GM19240 (cell line): ENCODE measurements at regions not wholly inside any gene's neighbourhood (a gene's known extent, or its start where the extent isn't known, plus 50 kb on each side); places are given as distances from the start of the nearest gene placed in this dataset.

Experiments
- DNase-seq: peaks from one replicate; pipeline ENCODE4 v3.0.0; 2011; ENCODE audit warnings: low spot score; ENCODE audit not compliant: insufficient read length

DNA sequence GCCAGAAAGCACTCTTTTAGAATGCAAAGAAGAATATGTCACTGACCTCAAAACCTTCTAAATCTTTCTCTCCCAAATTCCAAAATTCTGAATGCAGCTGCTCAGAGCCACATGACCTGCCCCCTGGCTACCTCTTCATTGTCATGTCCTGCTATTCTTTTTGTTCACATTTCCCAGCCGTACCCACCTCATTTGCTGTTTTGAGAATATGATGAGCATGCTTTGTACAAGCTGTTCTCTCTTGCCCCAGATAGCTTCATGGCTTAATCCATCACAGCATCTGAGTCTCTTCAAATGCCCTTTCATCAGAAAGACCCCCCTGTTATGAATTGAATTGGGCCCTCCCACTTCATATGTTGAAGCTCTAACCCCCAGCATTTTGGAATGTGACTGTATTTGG is 214.3 kb downstream of the KCNS3 start:
- no peak for DNase-seq

- DNase-seq, result no peak
These were observed 207.1 kb downstream of the KCNS3 start for GRCh38 chr2:18085593-18085992.

DNA sequence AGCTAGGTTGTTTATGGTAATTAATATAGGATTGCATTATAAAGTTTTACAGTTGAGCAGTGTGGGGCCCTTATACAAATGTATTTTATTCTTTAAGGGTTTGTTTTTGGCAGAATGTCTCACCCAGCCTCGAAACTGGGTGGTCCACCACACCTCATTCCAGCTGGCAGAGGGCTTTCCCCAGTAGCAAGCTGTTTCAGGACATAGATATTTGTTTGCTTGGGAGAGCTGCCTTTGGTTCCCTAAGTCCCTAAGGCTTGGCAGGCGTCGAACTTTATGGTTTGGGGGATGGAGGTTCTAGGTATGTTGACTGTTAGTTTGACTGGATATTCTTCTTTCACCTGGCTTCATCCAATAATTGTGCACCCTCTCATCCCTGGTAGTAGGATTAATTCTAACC is 205.9 kb downstream of the KCNS3 start:
- no peak for DNase-seq

- no peak for DNase-seq
These were observed 205.3 kb downstream of the KCNS3 start for GRCh38 chr2:18083806-18084205.

DNA sequence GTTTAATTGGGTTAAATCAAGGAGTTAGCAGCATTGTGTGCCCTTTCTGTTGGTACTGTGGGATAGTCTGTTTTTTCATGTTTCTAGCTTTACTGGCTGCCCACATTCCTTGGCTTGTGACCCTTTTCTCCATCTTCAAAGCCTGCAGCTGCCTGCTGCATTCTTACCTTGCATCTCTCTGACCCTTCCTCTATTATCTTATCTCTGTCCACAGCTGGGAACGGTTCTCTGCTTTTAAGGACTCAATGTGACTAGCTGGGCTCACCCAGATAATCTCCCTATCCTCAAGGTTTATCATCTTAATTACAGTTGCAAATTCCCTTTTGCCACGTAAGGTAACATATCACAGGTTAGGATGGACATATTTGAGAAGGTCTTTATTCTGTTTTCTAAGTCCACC is 199.7 kb downstream of the KCNS3 start:
- DNase-seq, result no peak

DNA sequence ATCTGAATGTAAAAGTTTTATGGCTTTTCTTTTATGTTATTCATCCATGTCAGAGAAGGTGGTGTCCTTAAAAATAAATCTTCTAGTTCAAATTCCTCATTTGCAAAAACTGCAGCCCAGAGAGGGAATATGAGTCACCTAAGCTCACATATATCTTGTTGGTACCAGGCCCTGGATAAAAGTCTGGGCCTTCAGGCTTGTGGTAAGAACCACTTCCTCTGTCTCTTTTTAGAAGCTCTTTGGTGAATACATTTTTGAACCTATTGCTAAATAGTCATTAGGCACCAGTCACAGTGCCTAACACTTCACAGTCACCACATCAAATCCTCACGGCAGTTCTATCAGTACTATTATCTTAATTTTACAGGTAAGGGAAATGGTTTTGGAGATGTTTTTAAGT is 199.2 kb downstream of the KCNS3 start:
- no peak for DNase-seq

- DNase-seq, result no peak
These were observed 198.8 kb downstream of the KCNS3 start for GRCh38 chr2:18077231-18077630.

GRCh38 chr2:18074476-18074875 is 196.0 kb downstream of the KCNS3 start:
- DNase-seq, result no peak

- DNase-seq, result no peak
These were observed 195.1 kb downstream of the KCNS3 start for GRCh38 chr2:18073601-18074000.

- DNase-seq, result no peak
These were observed 189.3 kb downstream of the KCNS3 start for GRCh38 chr2:18067588-18068384.

DNA sequence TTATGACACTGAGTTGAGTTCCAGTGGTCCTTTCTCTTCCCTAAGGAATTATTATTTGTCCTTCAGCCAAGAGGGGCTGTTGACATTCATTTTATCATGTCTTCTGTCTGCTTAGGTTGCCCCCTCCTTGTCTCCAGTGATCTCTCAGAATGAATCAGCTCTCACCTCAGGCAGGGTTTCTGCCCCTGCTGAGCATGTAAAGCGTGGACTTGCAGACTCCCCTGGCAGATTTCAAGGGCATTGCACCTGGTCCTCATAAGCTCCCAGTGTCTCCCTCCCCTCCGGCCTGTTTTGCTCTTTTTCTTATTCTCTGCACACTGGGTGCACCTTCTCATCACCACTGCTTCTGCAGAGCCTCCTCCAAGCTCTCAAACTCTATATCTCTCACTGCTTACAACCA is 188.4 kb downstream of the KCNS3 start:
- DNase-seq, result no peak

GRCh38 chr2:18066066-18066465 is 187.6 kb downstream of the KCNS3 start:
- DNase-seq, result no peak

GRCh38 chr2:18065249-18065648 is 186.8 kb downstream of the KCNS3 start:
- DNase-seq, result no peak

GRCh38 chr2:18063826-18064470 is 185.5 kb downstream of the KCNS3 start:
- no peak for DNase-seq

DNA sequence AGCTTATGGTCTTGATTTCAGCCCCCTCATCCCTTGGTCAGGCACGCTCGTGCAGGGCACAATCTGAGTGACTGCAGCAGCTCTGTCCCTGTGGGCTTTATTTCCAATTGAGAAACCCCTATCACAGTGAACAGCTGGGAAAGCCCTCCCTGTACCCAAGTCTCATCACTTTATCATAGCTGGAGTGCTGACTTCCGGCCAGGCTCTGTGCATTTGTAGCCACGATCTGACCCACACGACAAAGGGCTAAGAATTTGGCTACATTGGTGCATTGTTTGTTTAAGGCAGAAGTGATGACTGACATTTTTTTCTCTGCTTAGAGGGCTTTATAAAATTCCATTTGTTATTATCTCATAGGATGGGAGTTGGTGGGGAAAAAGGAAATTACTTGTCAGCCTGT is 184.4 kb downstream of the KCNS3 start:
- no peak for DNase-seq

- DNase-seq, result no peak
These were observed 183.2 kb downstream of the KCNS3 start for GRCh38 chr2:18061717-18062116.

DNA sequence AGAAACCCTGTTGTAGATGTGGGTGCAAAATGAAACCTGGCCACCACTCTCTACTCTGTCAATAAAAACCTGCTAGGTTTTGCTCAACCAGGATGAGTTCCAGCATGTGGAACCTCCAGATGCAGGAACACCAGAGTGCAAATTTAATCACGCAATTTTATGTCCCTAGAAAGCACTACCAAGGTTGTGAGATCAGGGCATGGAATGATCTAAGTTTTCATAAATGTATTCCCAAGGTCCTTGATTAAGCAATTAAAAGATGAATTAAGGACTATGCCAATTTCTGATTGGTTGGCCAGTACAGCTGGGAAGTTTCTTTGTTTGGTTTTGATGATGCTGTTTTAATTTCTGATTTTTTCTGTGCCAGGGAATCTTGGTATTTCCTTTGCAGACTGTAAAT is 179.2 kb downstream of the KCNS3 start:
- no peak for DNase-seq

GRCh38 chr2:18055290-18055689 is 176.8 kb downstream of the KCNS3 start:
- DNase-seq, result no peak

GRCh38 chr2:18050001-18050400 is 171.5 kb downstream of the KCNS3 start:
- no peak for DNase-seq

DNA sequence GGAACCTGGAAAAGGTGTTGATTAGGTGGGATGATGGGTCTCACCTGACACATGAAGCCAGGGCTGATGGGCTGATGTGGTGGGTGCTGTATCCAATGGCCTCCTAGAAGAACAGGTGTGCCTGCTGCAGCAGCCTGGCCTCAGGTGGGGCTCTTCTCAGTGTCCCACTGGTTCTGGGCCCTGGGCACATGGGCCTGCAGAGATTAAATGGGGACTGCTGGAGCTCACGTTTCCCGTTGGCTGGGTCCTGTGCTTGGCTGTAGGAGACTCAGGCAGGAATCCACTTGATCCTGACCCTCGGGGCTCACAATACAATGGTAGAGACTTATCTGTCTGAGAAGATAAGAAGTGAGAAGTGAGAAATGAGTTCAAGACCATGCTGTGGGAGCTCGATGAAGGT is 170.9 kb downstream of the KCNS3 start:
- no peak for DNase-seq

GRCh38 chr2:18047896-18048657 is 169.6 kb downstream of the KCNS3 start:
- no peak for DNase-seq

- no peak for DNase-seq
These were observed 168.7 kb downstream of the KCNS3 start for GRCh38 chr2:18047213-18047611.
